Activated CD8-positive, alpha-beta memory T cell treated with anti-CD3 and anti-CD28 coated beads, Interleukin-2, amount 10 ng/mL, durations not matched to agents 7 days and 5 days (primary cell): ENCODE measurements at regions not wholly inside any gene's neighbourhood (a gene's known extent, or its start where the extent isn't known, plus 50 kb on each side); places are given as distances from the start of the nearest gene placed in this dataset.

Experiments
- ATAC-seq: fragments of 150-1000 bp; cut with Tn5 transposase; one replicate; pipeline ENCODE4 v1.10.0; 2021; ENCODE audit warnings: moderate library complexity
- CTCF ChIA-PET: fragments of 350-600 bp; sonication (Branson Sonifier 250); formaldehyde crosslinking; loops from one replicate; lab custom pipeline; 2021; ENCODE audit warnings: antibody characterized with exemption; lab: Charles Lee
- DNase-seq: peaks from one replicate; pipeline ENCODE4 v3.0.0-alpha.2; 2020
- H3K27ac Mint-ChIP-seq: one replicate; pipeline ENCODE4 v1.8.0; 2021; ENCODE audit warnings: mild to moderate bottlenecking, mixed read lengths
- H3K27me3 Mint-ChIP-seq: one replicate; pipeline ENCODE4 v1.8.0; 2021; ENCODE audit warnings: mixed read lengths
- H3K36me3 Mint-ChIP-seq: one replicate; pipeline ENCODE4 v1.8.0; 2021; ENCODE audit warnings: mild to moderate bottlenecking, mixed read lengths
- H3K4me1 Mint-ChIP-seq: one replicate; pipeline ENCODE4 v1.8.0; 2021; ENCODE audit warnings: mixed read lengths
- H3K4me3 Mint-ChIP-seq: one replicate; pipeline ENCODE4 v1.8.0; 2021; ENCODE audit warnings: mild to moderate bottlenecking, moderate library complexity, mixed read lengths
- H3K9me3 Mint-ChIP-seq: one replicate; pipeline ENCODE4 v1.8.0; 2022; ENCODE audit warnings: low read depth, mixed read lengths

DNA sequence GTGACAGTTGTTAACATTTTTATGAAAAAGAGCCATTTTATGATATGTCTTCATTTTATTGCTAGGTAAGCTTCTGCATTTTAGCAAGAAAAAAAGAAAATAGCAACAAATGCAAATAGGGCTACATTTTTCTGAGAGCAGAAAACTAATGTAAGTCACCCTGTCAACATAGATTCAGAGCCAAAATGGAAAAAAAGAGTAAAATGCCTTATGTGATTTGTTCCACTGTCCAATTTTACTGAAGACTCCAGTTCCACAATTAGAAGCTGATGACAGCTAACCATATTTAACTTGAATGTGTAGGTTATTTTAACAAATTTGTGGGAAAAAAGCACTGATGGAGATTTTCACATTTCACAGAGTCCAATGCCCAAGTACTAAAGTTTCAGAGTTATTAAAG, 772.3 kb downstream of the FAT4 start:
- peaks cover under 1% of the 10 kb centered on the region for H3K9me3 Mint-ChIP-seq
- H3K4me3 Mint-ChIP-seq: no peak overlapping the region
- CTCF ChIA-PET: no interaction called here
- ATAC-seq (no peak), DNase-seq (no peak)
- H3K27me3 Mint-ChIP-seq: no peaks in the 10 kb centered on the region
- no peaks in the 10 kb centered on the region for H3K36me3 Mint-ChIP-seq
- no peaks in the 10 kb centered on the region for H3K4me1 Mint-ChIP-seq
- no peak overlapping the region for H3K27ac Mint-ChIP-seq

DNA sequence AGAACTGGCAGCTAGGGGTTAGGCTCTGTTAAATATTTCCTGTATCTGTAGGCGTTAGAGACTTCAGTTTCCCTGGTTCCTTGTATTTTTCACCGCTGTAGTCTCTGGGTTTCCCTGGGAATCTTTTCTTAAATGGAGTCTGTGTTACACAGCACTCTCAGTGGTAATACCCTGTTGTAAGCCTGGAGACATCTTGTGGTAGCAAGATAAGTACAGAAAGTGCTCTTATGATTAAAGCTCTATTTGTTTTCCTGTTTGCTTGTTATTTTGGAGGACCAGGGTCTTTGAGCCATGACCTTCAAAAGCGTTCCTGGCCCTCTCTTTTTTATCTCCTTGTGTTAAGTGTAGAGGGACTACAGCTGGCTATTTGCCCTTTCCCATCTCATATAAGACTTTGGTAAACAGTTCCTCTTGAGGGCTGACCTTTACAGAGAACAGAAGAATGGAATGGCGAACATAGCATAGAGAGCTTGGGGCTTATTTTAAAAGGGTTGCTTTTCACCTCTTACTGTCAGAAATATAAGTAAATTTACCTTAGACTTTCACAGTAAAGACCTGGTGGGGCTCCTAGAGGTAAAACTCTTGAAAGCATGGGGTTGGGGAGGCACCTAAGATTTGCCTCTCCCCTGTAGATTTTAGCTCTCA, 782.5 kb downstream of the FAT4 start:
- Mint-ChIP-seq H3K27me3 (no peaks in the 10 kb centered on the region), H3K9me3 (peaks cover 9% of the 10 kb centered on the region), H3K27ac (no peak overlapping the region), H3K36me3 (no peaks in the 10 kb centered on the region), H3K4me3 (no peak overlapping the region), H3K4me1 (no peaks in the 10 kb centered on the region)
- ATAC-seq: no peak
- DNase-seq: no peak
- CTCF ChIA-PET: no interaction called here

GRCh38 chr4:126106658-126107057, 791.9 kb downstream of the FAT4 start:
- ATAC-seq (no peak), DNase-seq (no peak)
- CTCF ChIA-PET: no interaction called here
- no peaks in the 10 kb centered on the region for H3K27me3 Mint-ChIP-seq
- H3K4me3 Mint-ChIP-seq: no peak overlapping the region
- H3K27ac Mint-ChIP-seq: no peak overlapping the region
- peaks cover 12% of the 10 kb centered on the region for H3K9me3 Mint-ChIP-seq
- no peaks in the 10 kb centered on the region for H3K4me1 Mint-ChIP-seq
- H3K36me3 Mint-ChIP-seq: no peaks in the 10 kb centered on the region

DNA sequence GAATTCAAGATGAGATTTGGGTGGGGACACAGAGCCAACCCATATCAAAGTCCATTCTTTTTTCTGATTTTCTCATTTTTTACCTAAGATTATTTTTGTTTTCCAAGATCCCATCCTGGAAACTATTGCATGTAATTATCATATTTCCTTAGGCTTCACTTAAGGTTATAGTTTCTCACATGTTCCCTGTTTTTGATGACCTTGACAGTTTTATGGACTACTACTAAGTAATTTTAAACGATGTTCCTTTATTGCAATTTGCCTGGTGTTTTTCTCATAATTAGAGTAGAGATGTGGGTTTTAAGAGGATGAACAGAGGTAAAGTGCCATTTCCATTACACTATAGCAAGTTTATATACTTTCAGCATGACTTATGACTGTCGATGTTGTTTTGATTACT, 795.1 kb downstream of the FAT4 start:
- no peak overlapping the region for H3K27ac Mint-ChIP-seq
- DNase-seq (no peak), ATAC-seq (no peak)
- CTCF ChIA-PET: no interaction called here
- no peaks in the 10 kb centered on the region for H3K36me3 Mint-ChIP-seq
- H3K4me1 Mint-ChIP-seq: no peaks in the 10 kb centered on the region
- no peaks in the 10 kb centered on the region for H3K27me3 Mint-ChIP-seq
- H3K4me3 Mint-ChIP-seq: no peak overlapping the region
- H3K9me3 Mint-ChIP-seq: peaks cover 21% of the 10 kb centered on the region

DNA sequence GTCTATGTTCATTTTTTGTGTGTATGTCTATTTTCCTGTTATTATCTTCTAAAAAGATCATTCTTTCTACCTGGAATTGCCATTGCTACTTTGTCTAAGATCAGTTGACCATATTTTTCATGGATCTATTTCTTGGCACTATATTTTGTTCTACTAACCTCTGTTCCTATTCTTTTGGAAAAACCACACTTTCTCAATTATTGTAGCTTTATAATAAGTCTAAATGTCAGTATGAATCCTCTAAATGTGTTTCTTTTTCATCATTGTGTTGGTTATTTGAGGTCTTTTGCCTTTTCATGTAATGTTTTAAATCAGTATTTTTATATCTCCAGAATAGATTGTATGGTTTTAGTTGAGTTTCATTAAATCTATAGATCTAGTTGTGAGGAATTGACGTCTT, 798.3 kb downstream of the FAT4 start:
- peaks cover 18% of the 10 kb centered on the region for H3K9me3 Mint-ChIP-seq
- H3K4me1 Mint-ChIP-seq: no peaks in the 10 kb centered on the region
- ATAC-seq (no peak), DNase-seq (no peak)
- no peaks in the 10 kb centered on the region for H3K36me3 Mint-ChIP-seq
- H3K27me3 Mint-ChIP-seq: no peaks in the 10 kb centered on the region
- H3K27ac Mint-ChIP-seq: no peak overlapping the region
- CTCF ChIA-PET: no interaction called here
- no peak overlapping the region for H3K4me3 Mint-ChIP-seq

GRCh38 chr4:126123611-126124325, 809.0 kb downstream of the FAT4 start:
- Mint-ChIP-seq H3K4me1 (no peaks in the 10 kb centered on the region), H3K27ac (no peak overlapping the region), H3K36me3 (no peaks in the 10 kb centered on the region), H3K27me3 (no peaks in the 10 kb centered on the region), H3K9me3 (peaks cover 10% of the 10 kb centered on the region), H3K4me3 (no peak overlapping the region)
- ATAC-seq: no peak
- CTCF ChIA-PET: no interaction called here
- DNase-seq: no peak

GRCh38 chr4:126124818-126125217, 810.1 kb downstream of the FAT4 start:
- DNase-seq (no peak), ATAC-seq (no peak)
- H3K36me3 Mint-ChIP-seq: no peaks in the 10 kb centered on the region
- no peak overlapping the region for H3K4me3 Mint-ChIP-seq
- H3K27me3 Mint-ChIP-seq: no peaks in the 10 kb centered on the region
- H3K27ac Mint-ChIP-seq: no peak overlapping the region
- CTCF ChIA-PET: no interaction called here
- no peaks in the 10 kb centered on the region for H3K4me1 Mint-ChIP-seq
- H3K9me3 Mint-ChIP-seq: peaks cover 9% of the 10 kb centered on the region

GRCh38 chr4:126130215-126130614, 815.5 kb downstream of the FAT4 start:
- Mint-ChIP-seq H3K27ac (no peak overlapping the region), H3K9me3 (peaks cover 7% of the 10 kb centered on the region), H3K4me1 (no peaks in the 10 kb centered on the region), H3K27me3 (no peaks in the 10 kb centered on the region), H3K4me3 (no peak overlapping the region), H3K36me3 (no peaks in the 10 kb centered on the region)
- ATAC-seq: no peak
- DNase-seq: no peak
- CTCF ChIA-PET: no interaction called here

GRCh38 chr4:126136922-126137781, 822.4 kb downstream of the FAT4 start:
- no peak overlapping the region for H3K27ac Mint-ChIP-seq
- ATAC-seq: no peak
- H3K27me3 Mint-ChIP-seq: no peaks in the 10 kb centered on the region
- no peaks in the 10 kb centered on the region for H3K4me1 Mint-ChIP-seq
- H3K36me3 Mint-ChIP-seq: no peaks in the 10 kb centered on the region
- DNase-seq: no peak
- H3K4me3 Mint-ChIP-seq: no peak overlapping the region
- H3K9me3 Mint-ChIP-seq: no peaks in the 10 kb centered on the region
- CTCF ChIA-PET: no interaction called here

DNA sequence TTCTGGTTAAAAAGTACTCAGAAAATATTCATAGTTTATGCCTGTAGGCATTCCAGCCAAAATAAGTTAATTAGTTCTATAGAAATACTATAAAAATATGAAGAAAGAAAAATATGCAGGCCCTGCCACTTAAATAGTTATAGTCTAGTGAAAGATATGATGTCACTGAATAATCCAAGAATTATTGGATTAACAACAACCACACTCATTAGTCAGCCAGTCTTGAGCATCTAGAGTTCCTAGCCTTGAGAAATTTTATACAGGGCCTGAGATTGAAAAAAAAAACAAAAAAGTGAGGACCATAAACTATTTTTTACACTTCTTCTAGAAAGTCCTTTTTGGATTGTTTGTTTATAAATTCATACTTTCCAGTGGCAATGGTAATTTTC, 823.0 kb downstream of the FAT4 start:
- ATAC-seq: no peak
- Mint-ChIP-seq H3K4me3 (no peak overlapping the region), H3K27me3 (no peaks in the 10 kb centered on the region), H3K36me3 (no peaks in the 10 kb centered on the region), H3K4me1 (no peaks in the 10 kb centered on the region), H3K9me3 (no peaks in the 10 kb centered on the region), H3K27ac (no peak overlapping the region)
- DNase-seq: no peak
- CTCF ChIA-PET: no interaction called here

DNA sequence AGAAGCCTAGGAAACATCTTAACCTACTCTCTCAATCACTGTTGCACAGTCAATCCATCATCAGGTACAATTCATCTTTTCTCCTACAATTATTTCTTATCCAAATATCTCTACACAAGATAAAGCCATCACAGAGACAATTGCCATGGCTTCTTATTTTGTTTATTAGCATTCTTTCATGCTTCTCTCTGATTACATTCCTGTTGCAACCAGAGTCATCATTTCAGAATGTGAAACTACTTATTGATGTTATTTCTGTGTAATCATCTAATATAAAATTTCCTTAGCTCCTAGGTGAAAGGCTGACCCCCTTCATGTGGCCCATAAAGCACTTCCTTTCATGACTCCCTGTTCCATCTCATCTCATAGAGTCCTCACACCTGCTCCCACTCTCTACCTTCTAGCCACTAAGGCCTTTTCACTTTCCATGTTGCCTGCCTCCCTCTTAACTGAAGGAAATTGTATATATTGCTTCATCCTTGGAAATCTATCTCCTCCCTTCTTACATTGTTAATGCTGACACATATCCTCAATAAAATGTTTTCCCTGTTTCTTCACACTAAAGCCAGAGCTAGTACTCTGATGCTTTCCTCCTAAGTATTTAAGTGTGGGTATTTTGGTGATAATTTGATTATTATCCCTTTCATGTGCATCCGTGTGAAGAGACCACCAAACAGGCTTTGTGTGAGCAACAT, 829.9 kb downstream of the FAT4 start:
- Mint-ChIP-seq H3K27ac (no peak overlapping the region), H3K27me3 (no peaks in the 10 kb centered on the region), H3K4me3 (no peak overlapping the region), H3K4me1 (no peaks in the 10 kb centered on the region), H3K9me3 (peaks cover 2% of the 10 kb centered on the region), H3K36me3 (no peaks in the 10 kb centered on the region)
- DNase-seq: no peak
- ATAC-seq: no peak
- CTCF ChIA-PET: no interaction called here

DNA sequence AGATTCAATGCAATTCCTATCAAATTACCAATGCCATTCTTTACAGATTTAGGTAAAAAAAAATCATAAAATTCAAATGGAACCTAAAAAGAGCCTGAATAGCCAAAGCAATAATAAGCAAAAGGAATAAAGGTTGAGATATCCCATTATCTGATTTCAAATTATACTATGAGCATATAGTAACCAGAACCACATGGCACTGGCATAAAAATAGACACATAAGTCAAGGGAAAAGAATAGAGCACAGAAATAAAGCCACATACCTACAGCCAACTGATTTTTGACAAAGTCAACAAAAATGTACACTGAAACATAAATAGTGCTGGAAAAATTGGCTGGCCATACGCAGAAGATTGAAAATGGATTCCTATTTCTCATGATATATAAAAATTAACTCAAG, 853.7 kb downstream of the FAT4 start:
- CTCF ChIA-PET: no interaction called here

GRCh38 chr4:126172126-126172525, 857.4 kb downstream of the FAT4 start:
- Mint-ChIP-seq H3K4me1 (no peaks in the 10 kb centered on the region), H3K27ac (no peak overlapping the region), H3K27me3 (no peaks in the 10 kb centered on the region), H3K9me3 (peaks cover 6% of the 10 kb centered on the region), H3K36me3 (no peaks in the 10 kb centered on the region), H3K4me3 (no peak overlapping the region)
- DNase-seq (no peak), ATAC-seq (no peak)
- CTCF ChIA-PET: no interaction called here

More for the DNA sequence above, 853.7 kb downstream of the FAT4 start:
- Mint-ChIP-seq H3K27me3 (no peaks in the 10 kb centered on the region), H3K4me1 (no peaks in the 10 kb centered on the region), H3K4me3 (no peak overlapping the region), H3K9me3 (no peaks in the 10 kb centered on the region), H3K36me3 (no peaks in the 10 kb centered on the region), H3K27ac (no peak overlapping the region)
- DNase-seq: no peak
- ATAC-seq: no peak
